H1 (cell line): ENCODE measurements at regions not wholly inside any gene's neighbourhood (a gene's known extent, or its start where the extent isn't known, plus 50 kb on each side); places are given as distances from the start of the nearest gene placed in this dataset.

ENCODE experiments used
- CEBPB ChIP-seq: IDR thresholded peaks from 2 replicates; pipeline ENCODE4 v1.6.1; 2012; ENCODE audit warnings: low read depth, low read length
- EP300 ChIP-seq, 2 experiments: IDR thresholded peaks; 1 replicate in 1 of 2; 2 replicates in 1 of 2; pipeline ENCODE4 v1.6.1; 2011 to 2012; ENCODE audit warnings: low read depth in 2 of 2, low read length in 2 of 2, mild to moderate bottlenecking in 2 of 2, borderline replicate concordance in 1 of 2, inconsistent platforms in 1 of 2, moderate library complexity in 1 of 2
- JUND ChIP-seq: IDR thresholded peaks from 2 replicates; pipeline ENCODE4 v1.6.1; 2011; ENCODE audit warnings: mild to moderate bottlenecking, improper control_type of control experiment, low read length
- POLR2A ChIP-seq, 2 experiments: IDR thresholded peaks; 1 replicate in 1 of 2; 2 replicates in 1 of 2; pipeline ENCODE4 v1.6.1; 2011; ENCODE audit warnings: low read depth in 2 of 2, low read length in 2 of 2, mild to moderate bottlenecking in 2 of 2; ENCODE audit errors: control extremely low read depth in 1 of 2
- POLR2AphosphoS5 ChIP-seq: IDR thresholded peaks from 2 replicates; pipeline ENCODE4 v1.6.1; 2011; ENCODE audit warnings: low read depth, low read length
- TF ChIP-seq, protein P1 (sequence below), 3 experiments: IDR thresholded peaks; 1 replicate in 2 of 3; 2 replicates in 1 of 3; pipeline versions ENCODE4 v1.5.1 to v1.6.1; 2011; ENCODE audit warnings: low read length in 3 of 3, mild to moderate bottlenecking in 3 of 3, inconsistent platforms in 2 of 3, low read depth in 1 of 3, moderate library complexity in 1 of 3; ENCODE audit not compliant: insufficient read depth in 1 of 3; ENCODE audit errors: control extremely low read depth in 1 of 3

DNA sequence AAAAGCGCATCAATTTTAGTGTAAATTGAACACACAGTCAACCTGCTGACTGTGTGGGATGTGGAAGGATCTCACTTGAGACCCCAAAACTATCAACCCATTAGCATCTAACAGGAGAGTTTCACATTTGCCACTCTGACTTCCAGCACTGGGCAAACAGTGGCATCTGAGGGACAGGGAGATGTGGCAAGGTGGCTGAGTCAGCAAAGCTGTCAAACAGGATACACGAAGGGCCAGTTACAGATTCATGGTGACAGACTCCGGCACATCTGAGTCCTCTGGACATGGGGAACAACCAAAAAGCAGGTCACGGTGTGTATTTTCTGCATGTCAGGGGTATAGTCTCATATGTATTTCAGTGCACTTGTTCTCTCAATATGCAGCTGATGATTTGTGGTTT lies 573.4 kb upstream of the PPP2R3A start:
- TF ChIP-seq, protein P1, sequence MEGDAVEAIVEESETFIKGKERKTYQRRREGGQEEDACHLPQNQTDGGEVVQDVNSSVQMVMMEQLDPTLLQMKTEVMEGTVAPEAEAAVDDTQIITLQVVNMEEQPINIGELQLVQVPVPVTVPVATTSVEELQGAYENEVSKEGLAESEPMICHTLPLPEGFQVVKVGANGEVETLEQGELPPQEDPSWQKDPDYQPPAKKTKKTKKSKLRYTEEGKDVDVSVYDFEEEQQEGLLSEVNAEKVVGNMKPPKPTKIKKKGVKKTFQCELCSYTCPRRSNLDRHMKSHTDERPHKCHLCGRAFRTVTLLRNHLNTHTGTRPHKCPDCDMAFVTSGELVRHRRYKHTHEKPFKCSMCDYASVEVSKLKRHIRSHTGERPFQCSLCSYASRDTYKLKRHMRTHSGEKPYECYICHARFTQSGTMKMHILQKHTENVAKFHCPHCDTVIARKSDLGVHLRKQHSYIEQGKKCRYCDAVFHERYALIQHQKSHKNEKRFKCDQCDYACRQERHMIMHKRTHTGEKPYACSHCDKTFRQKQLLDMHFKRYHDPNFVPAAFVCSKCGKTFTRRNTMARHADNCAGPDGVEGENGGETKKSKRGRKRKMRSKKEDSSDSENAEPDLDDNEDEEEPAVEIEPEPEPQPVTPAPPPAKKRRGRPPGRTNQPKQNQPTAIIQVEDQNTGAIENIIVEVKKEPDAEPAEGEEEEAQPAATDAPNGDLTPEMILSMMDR (IDR thresholded peaks at IDR 0.05; ENCODE audit: control extremely low read depth in 1 of 3, insufficient read depth in 1 of 3, low read depth in 1 of 3, low read length in 3 of 3), result no peak
- TF ChIP-seq JUND (no peak), CEBPB (no peak), POLR2A (IDR thresholded peaks at IDR 0.05; ENCODE audit: control extremely low read depth in 1 of 2, low read depth in 2 of 2, low read length in 2 of 2) (no peak), EP300 (IDR thresholded peaks at IDR 0.05; ENCODE audit: borderline replicate concordance in 1 of 2, low read depth in 2 of 2, low read length in 2 of 2) (no peak), POLR2AphosphoS5 (no peak)
